NAMALWA (cell line): ENCODE measurements at regions not wholly inside any gene's neighbourhood (a gene's known extent, or its start where the extent isn't known, plus 50 kb on each side); places are given as distances from the start of the nearest gene placed in this dataset.
"Not testable (repeated sequence)": the region's sequence is repeated elsewhere in the genome, so short reads cannot be mapped to it uniquely, and the experiment has no call there.

Source experiments
- DNase-seq: peaks from one replicate; pipeline ENCODE4 v3.0.0-alpha.2; 2015; ENCODE audit warnings: low spot score

- DNase-seq = no peak
Measured at GRCh38 chr1:219726480-219727272, 113.8 kb upstream of the ZC3H11B start.

GRCh38 chr1:219724440-219724839 is 111.5 kb upstream of the ZC3H11B start:
- no peak for DNase-seq

- no peak for DNase-seq
Measured at GRCh38 chr1:219717536-219717935, 104.6 kb upstream of the ZC3H11B start.

GRCh38 chr1:219716611-219717114 is 103.8 kb upstream of the ZC3H11B start:
- no peak for DNase-seq

- DNase-seq = no peak
Measured at GRCh38 chr1:219713981-219714381, 101.1 kb upstream of the ZC3H11B start.

- DNase-seq = no peak
Measured at GRCh38 chr1:219712506-219712905, 99.6 kb upstream of the ZC3H11B start.

GRCh38 chr1:219710529-219711194 is 97.8 kb upstream of the ZC3H11B start:
- DNase-seq = no peak

GRCh38 chr1:219708919-219709543 is 96.1 kb upstream of the ZC3H11B start:
- no peak for DNase-seq

GRCh38 chr1:219707885-219708284 is 95.0 kb upstream of the ZC3H11B start:
- not testable (repeated sequence) for DNase-seq

- not testable (repeated sequence) for DNase-seq
Measured at GRCh38 chr1:219704331-219704730, 91.4 kb upstream of the ZC3H11B start.

GRCh38 chr1:219703368-219703639 is 90.4 kb upstream of the ZC3H11B start:
- no peak for DNase-seq

- DNase-seq = no peak
Measured at GRCh38 chr1:219701476-219701875, 88.6 kb upstream of the ZC3H11B start.

GRCh38 chr1:219699870-219700269 is 87.0 kb upstream of the ZC3H11B start:
- no peak for DNase-seq

- no peak for DNase-seq
Measured at GRCh38 chr1:219697682-219698081, 84.8 kb upstream of the ZC3H11B start.

- DNase-seq = no peak
Measured at GRCh38 chr1:219692981-219693380, 80.1 kb upstream of the ZC3H11B start.

- DNase-seq = no peak
Measured at GRCh38 chr1:219689774-219690173, 76.9 kb upstream of the ZC3H11B start.

GRCh38 chr1:219687779-219688178 is 74.9 kb upstream of the ZC3H11B start:
- DNase-seq = no peak

- DNase-seq = no peak
Measured at GRCh38 chr1:219686171-219686570, 73.3 kb upstream of the ZC3H11B start.

- no peak for DNase-seq
Measured at GRCh38 chr1:219682788-219683187, 69.9 kb upstream of the ZC3H11B start.

- no peak for DNase-seq
Measured at GRCh38 chr1:219681876-219682275, 69.0 kb upstream of the ZC3H11B start.

GRCh38 chr1:219676012-219676765 is 63.3 kb upstream of the ZC3H11B start:
- DNase-seq = no peak

GRCh38 chr1:219670426-219671149 is 57.7 kb upstream of the ZC3H11B start:
- no peak for DNase-seq
